Smooth muscle cell (in vitro differentiated cells): ENCODE measurements at regions not wholly inside any gene's neighbourhood (a gene's known extent, or its start where the extent isn't known, plus 50 kb on each side); places are given as distances from the start of the nearest gene placed in this dataset.

Source experiments
- DNase-seq: peaks from one replicate; lab custom pipeline; 2025; ENCODE audit not compliant: unreplicated experiment; lab: John Stamatoyannopoulos, UW
- H2AFZ ChIP-seq: fragments of 200-600 bp; sonication (generic); 2 replicates; pipeline ENCODE4 v1.6.0; 2016; ENCODE audit warnings: antibody characterized with exemption, low read depth, mild to moderate bottlenecking
- H3F3A ChIP-seq: fragments of 200-600 bp; sonication (generic); 2 replicates; pipeline ENCODE4 v1.6.0; 2017; ENCODE audit warnings: antibody characterized with exemption, low read depth
- H3K27ac ChIP-seq: fragments of 200-600 bp; sonication (generic); 2 replicates; pipeline ENCODE4 v1.5.1; 2016; ENCODE audit warnings: low read depth, mild to moderate bottlenecking
- H3K27me3 ChIP-seq: fragments of 200-600 bp; sonication (generic); 2 replicates; pipeline ENCODE4 v1.6.1; 2016; ENCODE audit warnings: low read depth, mild to moderate bottlenecking
- H3K36me3 ChIP-seq: fragments of 200-600 bp; sonication (generic); 2 replicates; pipeline ENCODE4 v1.5.1; 2016; ENCODE audit warnings: low read depth
- H3K4me1 ChIP-seq: fragments of 200-600 bp; sonication (generic); 2 replicates; pipeline ENCODE4 v1.5.1; 2016; ENCODE audit warnings: low read depth
- H3K4me2 ChIP-seq: fragments of 200-600 bp; sonication (generic); 2 replicates; pipeline ENCODE4 v1.6.0; 2016; ENCODE audit warnings: mild to moderate bottlenecking
- H3K4me3 ChIP-seq: fragments of 200-600 bp; sonication (generic); 2 replicates; pipeline ENCODE4 v1.5.1; 2016; ENCODE audit warnings: mild to moderate bottlenecking
- H3K79me2 ChIP-seq: fragments of 200-600 bp; sonication (generic); 2 replicates; pipeline ENCODE4 v1.6.0; 2016; ENCODE audit warnings: low read depth, mild to moderate bottlenecking
- H3K9ac ChIP-seq: fragments of 200-600 bp; sonication (generic); 2 replicates; pipeline ENCODE4 v1.6.0; 2016; ENCODE audit warnings: low read depth
- H3K9me3 ChIP-seq: fragments of 200-600 bp; sonication (generic); replicated peaks from 2 replicates; pipeline ENCODE4 v1.5.1; 2016; ENCODE audit warnings: low read depth
- H4K20me1 ChIP-seq: fragments of 200-600 bp; sonication (generic); 2 replicates; pipeline ENCODE4 v1.6.0; 2016; ENCODE audit warnings: low read depth
- CTCF ChIP-seq: fragments of 200-600 bp; sonication (generic); IDR thresholded peaks from 2 replicates; pipeline ENCODE4 v1.5.1; 2017; ENCODE audit warnings: borderline replicate concordance, mild to moderate bottlenecking, antibody characterized with exemption; ENCODE audit not compliant: insufficient read depth, poor library complexity, severe bottlenecking
- WGBS: methylation state at CpG from one replicate; pipeline ENCODE4 v1.1.7; 2016; ENCODE audit warnings: low lambda C conversion rate; 5-methylcytosine and 5-hydroxymethylcytosine counted together

GRCh38 chr3:8157640-8158039, 344.0 kb upstream of the LMCD1 start:
- DNase-seq: no peak
- TF ChIP-seq CTCF: no peak
- no peaks in the 10 kb centered on the region for H3K9me3 ChIP-seq
- H3K36me3 ChIP-seq: no peaks in the 10 kb centered on the region
- H3K79me2 ChIP-seq: no peaks in the 10 kb centered on the region
- no peak overlapping the region for H3K27ac ChIP-seq
- no peaks in the 10 kb centered on the region for H3K4me1 ChIP-seq
- H3K4me3 ChIP-seq: no peak overlapping the region
- 89% methylated on average over 4 of the region's 4 CpGs for WGBS
- H3K27me3 ChIP-seq: no peaks in the 10 kb centered on the region
- no peaks in the 10 kb centered on the region for H3F3A ChIP-seq
- no peak overlapping the region for H2AFZ ChIP-seq
- H3K9ac ChIP-seq: no peak overlapping the region
- H3K4me2 ChIP-seq: no peak overlapping the region
- H4K20me1 ChIP-seq: no peaks in the 10 kb centered on the region

GRCh38 chr3:8164145-8164544, 337.5 kb upstream of the LMCD1 start:
- Histone ChIP-seq H3K4me1 (no peaks in the 10 kb centered on the region), H3F3A (no peaks in the 10 kb centered on the region), H3K36me3 (no peaks in the 10 kb centered on the region), H3K4me3 (no peak overlapping the region), H3K79me2 (no peaks in the 10 kb centered on the region), H3K9me3 (no peaks in the 10 kb centered on the region), H3K9ac (no peak overlapping the region), H2AFZ (no peak overlapping the region), H4K20me1 (no peaks in the 10 kb centered on the region), H3K27ac (no peak overlapping the region), H3K4me2 (no peak overlapping the region), H3K27me3 (no peaks in the 10 kb centered on the region)
- 95% methylated on average over 1 of the region's 1 CpG for WGBS
- no peak for DNase-seq
- no peak for TF ChIP-seq CTCF

GRCh38 chr3:8166014-8166413, 335.6 kb upstream of the LMCD1 start:
- Histone ChIP-seq H4K20me1 (no peaks in the 10 kb centered on the region), H3K27me3 (no peaks in the 10 kb centered on the region), H3K9me3 (no peaks in the 10 kb centered on the region), H3K4me1 (no peaks in the 10 kb centered on the region), H3K36me3 (no peaks in the 10 kb centered on the region), H3K4me2 (no peak overlapping the region), H3K27ac (no peak overlapping the region), H3K79me2 (no peaks in the 10 kb centered on the region), H3K9ac (no peak overlapping the region), H2AFZ (no peak overlapping the region), H3F3A (no peaks in the 10 kb centered on the region), H3K4me3 (no peak overlapping the region)
- DNase-seq: no peak
- WGBS: 80% methylated on average over 2 of the region's 2 CpGs
- no peak for TF ChIP-seq CTCF

- no peaks in the 10 kb centered on the region for H3K36me3 ChIP-seq
- H4K20me1 ChIP-seq: no peaks in the 10 kb centered on the region
- H3K9ac ChIP-seq: no peak overlapping the region
- no peaks in the 10 kb centered on the region for H3F3A ChIP-seq
- WGBS: 82% methylated on average over 5 of the region's 5 CpGs
- no peak for TF ChIP-seq CTCF
- no peaks in the 10 kb centered on the region for H3K79me2 ChIP-seq
- H3K27ac ChIP-seq: no peak overlapping the region
- H3K4me2 ChIP-seq: no peak overlapping the region
- no peak overlapping the region for H2AFZ ChIP-seq
- no peaks in the 10 kb centered on the region for H3K27me3 ChIP-seq
- H3K9me3 ChIP-seq: no peaks in the 10 kb centered on the region
- no peak overlapping the region for H3K4me3 ChIP-seq
- H3K4me1 ChIP-seq: no peaks in the 10 kb centered on the region
- no peak for DNase-seq
Observed at GRCh38 chr3:8170971-8171508, 330.6 kb upstream of the LMCD1 start.
